Breast epithelium (tissue), 4 donors: ENCODE measurements at regions not wholly inside any gene's neighbourhood (a gene's known extent, or its start where the extent isn't known, plus 50 kb on each side); places are given as distances from the start of the nearest gene placed in this dataset.

ENCODE experiments used
- DNase-seq, 2 donors: peaks; one replicate each; pipeline ENCODE4 v3.0.0-alpha.2; 2019; ENCODE audit warnings: low spot score in 2 of 2
- H3K27ac ChIP-seq, 2 donors: fragments of 200-600 bp; sonication (generic) in 1 of 2; one replicate each; pipeline ENCODE4 v1.5.1; 2016 to 2019; ENCODE audit warnings: mild to moderate bottlenecking in 1 of 2
- H3K27me3 ChIP-seq, 2 donors: fragments of 200-600 bp; sonication (generic) in 1 of 2; one replicate each; pipeline versions ENCODE4 v1.5.1 to v1.6.0; 2017 to 2019; ENCODE audit warnings: control low read depth in 1 of 2, mild to moderate bottlenecking in 1 of 2
- H3K36me3 ChIP-seq: fragments of 200-600 bp; one replicate; pipeline ENCODE4 v1.5.1; 2019
- H3K4me1 ChIP-seq, 2 donors: fragments of 200-600 bp; sonication (generic); one replicate each; pipeline ENCODE4 v1.5.1; 2016 to 2019; ENCODE audit warnings: control low read depth in 1 of 2
- H3K4me3 ChIP-seq, 3 donors: fragments of 200-600 bp; sonication (generic); 1 replicate in 2 of 3; 2 replicates in 1 of 3; pipeline ENCODE4 v1.5.1; 2016 to 2019; ENCODE audit warnings: mild to moderate bottlenecking in 3 of 3, moderate library complexity in 2 of 3
- H3K9me3 ChIP-seq, 2 donors: fragments of 200-600 bp; sonication (generic) in 1 of 2; one replicate each; pipeline ENCODE4 v1.5.1; 2016 to 2019; ENCODE audit warnings: control low read depth in 1 of 2
- CTCF ChIP-seq, 3 donors: fragments of 450-650 bp; IDR thresholded peaks; one replicate each; pipeline ENCODE4 v1.5.1; 2016 to 2017; ENCODE audit warnings: antibody characterized with exemption in 3 of 3, mild to moderate bottlenecking in 3 of 3, moderate library complexity in 3 of 3
- POLR2A ChIP-seq: fragments of 450-650 bp; IDR thresholded peaks from one replicate; pipeline ENCODE4 v1.6.1; 2016; ENCODE audit warnings: antibody characterized with exemption, mild to moderate bottlenecking, moderate library complexity
- POLR2AphosphoS5 ChIP-seq, 3 donors: sonication (generic); formaldehyde crosslinking; IDR thresholded peaks; one replicate each; pipeline ENCODE4 v1.6.1; 2017; ENCODE audit warnings: antibody characterized with exemption in 3 of 3
- intact Hi-C: fragments of 100-400 bp; cut with DNase I; formaldehyde crosslinking; loops from one replicate; pipeline ENCODE4 v1.15.1; 2023; ENCODE audit warnings: low total_unique reads

GRCh38 chr2:2846332-2847208, 515.5 kb upstream of the MYT1L start:
- intact Hi-C loops, result no loop called here
- H3K27ac ChIP-seq, result no peak overlapping the region
- no peaks in the 10 kb centered on the region for H3K9me3 ChIP-seq
- H3K4me1 ChIP-seq, result no peaks in the 10 kb centered on the region
- TF ChIP-seq POLR2AphosphoS5 (IDR thresholded peaks at IDR 0.05), result no peak
- TF ChIP-seq CTCF (IDR thresholded peaks at IDR 0.05), result no peak
- TF ChIP-seq POLR2A, result no peak
- no peaks in the 10 kb centered on the region for H3K36me3 ChIP-seq
- no peak overlapping the region for H3K4me3 ChIP-seq
- peak in 1 of 2 donors; percentile 42 for DNase-seq
- H3K27me3 ChIP-seq, result no peaks in the 10 kb centered on the region

- Histone ChIP-seq H3K36me3 (no peaks in the 10 kb centered on the region), H3K4me3 (no peak overlapping the region), H3K4me1 (no peaks in the 10 kb centered on the region), H3K9me3 (no peaks in the 10 kb centered on the region), H3K27ac (no peak overlapping the region), H3K27me3 (no peaks in the 10 kb centered on the region)
- no peak for TF ChIP-seq POLR2A
- TF ChIP-seq CTCF (IDR thresholded peaks at IDR 0.05), result no peak
- TF ChIP-seq POLR2AphosphoS5 (IDR thresholded peaks at IDR 0.05), result no peak
- intact Hi-C loops, result no loop called here
- DNase-seq, result no peak
Observed at GRCh38 chr2:2845806-2846315, 514.8 kb upstream of the MYT1L start.

DNA sequence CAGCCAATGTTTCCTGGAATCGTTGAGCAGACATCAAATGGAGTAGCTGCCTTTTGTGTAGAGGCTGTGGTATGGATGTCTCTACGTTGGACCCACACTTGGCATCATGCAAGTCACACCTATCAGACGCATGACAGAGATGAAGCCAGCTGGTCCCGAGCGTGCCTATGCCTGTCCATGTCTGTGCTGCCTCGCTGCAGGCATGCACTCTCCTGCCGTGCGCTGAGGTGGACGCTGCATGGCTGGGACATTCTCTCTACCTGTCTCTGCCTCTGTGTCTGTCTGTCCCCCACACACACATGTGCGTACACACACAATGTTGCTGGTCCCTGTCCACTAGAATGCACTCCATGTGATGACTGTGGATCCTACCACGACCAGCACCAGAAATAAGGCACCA, 514.2 kb upstream of the MYT1L start:
- no peak for DNase-seq
- H3K4me3 ChIP-seq, result no peak overlapping the region
- TF ChIP-seq POLR2A (no peak), POLR2AphosphoS5 (IDR thresholded peaks at IDR 0.05) (no peak)
- no peak overlapping the region for H3K27ac ChIP-seq
- no peaks in the 10 kb centered on the region for H3K4me1 ChIP-seq
- H3K36me3 ChIP-seq, result no peaks in the 10 kb centered on the region
- intact Hi-C loops, result no loop called here
- no peaks in the 10 kb centered on the region for H3K27me3 ChIP-seq
- H3K9me3 ChIP-seq, result no peaks in the 10 kb centered on the region

DNA sequence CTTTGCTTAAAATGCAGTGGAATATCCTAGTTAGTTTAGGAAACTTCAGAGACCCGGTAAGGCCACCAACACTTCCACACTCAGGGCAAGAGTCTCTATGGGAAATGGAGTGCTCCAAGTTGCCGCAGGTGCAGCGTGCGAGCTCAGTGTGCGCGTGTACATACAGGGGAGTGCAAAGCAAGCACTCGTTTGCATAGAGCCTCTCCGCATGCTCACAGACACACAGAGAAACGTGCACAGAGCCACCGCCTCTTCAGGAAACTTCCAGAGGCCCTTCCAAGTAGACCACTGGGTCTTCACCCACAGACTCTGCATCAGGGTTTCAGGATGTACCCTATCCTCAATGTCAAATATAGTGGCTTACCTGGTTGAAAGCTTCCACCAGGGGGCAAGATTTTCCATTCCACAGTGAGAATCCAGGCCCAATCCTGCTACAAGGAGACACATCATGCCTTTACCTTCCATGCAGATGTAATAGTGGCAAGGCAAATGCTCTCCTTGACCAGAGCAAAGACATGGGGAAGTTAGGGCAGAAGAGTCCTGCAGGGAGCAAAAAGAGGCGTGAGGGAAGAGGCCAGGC, 513.0 kb upstream of the MYT1L start:
- intact Hi-C loops, result no loop called here
- Histone ChIP-seq H3K4me3 (no peak overlapping the region), H3K4me1 (no peaks in the 10 kb centered on the region), H3K27me3 (no peaks in the 10 kb centered on the region), H3K36me3 (no peaks in the 10 kb centered on the region), H3K27ac (no peak overlapping the region), H3K9me3 (no peaks in the 10 kb centered on the region)
- TF ChIP-seq POLR2A (no peak), CTCF (IDR thresholded peaks at IDR 0.05) (peak in 1 of 3 donors; percentile 18)
- no peak for DNase-seq

- H3K27me3 ChIP-seq, result no peaks in the 10 kb centered on the region
- no peaks in the 10 kb centered on the region for H3K9me3 ChIP-seq
- TF ChIP-seq POLR2AphosphoS5 (IDR thresholded peaks at IDR 0.05) (no peak), POLR2A (no peak), CTCF (IDR thresholded peaks at IDR 0.05) (no peak)
- H3K36me3 ChIP-seq, result no peaks in the 10 kb centered on the region
- intact Hi-C loops, result no loop called here
- H3K4me1 ChIP-seq, result no peaks in the 10 kb centered on the region
- H3K4me3 ChIP-seq, result no peak overlapping the region
- DNase-seq, result no peak
- no peak overlapping the region for H3K27ac ChIP-seq
Observed at GRCh38 chr2:2842466-2842865, 511.4 kb upstream of the MYT1L start.
